Epithelial cell of proximal tubule (primary cell): ENCODE measurements at regions not wholly inside any gene's neighbourhood (a gene's known extent, or its start where the extent isn't known, plus 50 kb on each side); places are given as distances from the start of the nearest gene placed in this dataset.
A peak's percentile ranks its signal among the peaks of the same experiment; 100 is the strongest.

Experiments used
- DNase-seq: peaks from one replicate; pipeline ENCODE4 v3.0.0-alpha.2; 2011; ENCODE audit warnings: low read depth
- H3K4me3 ChIP-seq: 2 replicates; pipeline ENCODE4 v1.5.1; 2011; ENCODE audit warnings: low read depth, mild to moderate bottlenecking, low read length
- TF ChIP-seq, protein P1 (sequence below): conservative IDR thresholded peaks from 2 replicates; pipeline ENCODE4 v1.5.1; 2012; ENCODE audit warnings: low read depth, mild to moderate bottlenecking, low read length

DNA sequence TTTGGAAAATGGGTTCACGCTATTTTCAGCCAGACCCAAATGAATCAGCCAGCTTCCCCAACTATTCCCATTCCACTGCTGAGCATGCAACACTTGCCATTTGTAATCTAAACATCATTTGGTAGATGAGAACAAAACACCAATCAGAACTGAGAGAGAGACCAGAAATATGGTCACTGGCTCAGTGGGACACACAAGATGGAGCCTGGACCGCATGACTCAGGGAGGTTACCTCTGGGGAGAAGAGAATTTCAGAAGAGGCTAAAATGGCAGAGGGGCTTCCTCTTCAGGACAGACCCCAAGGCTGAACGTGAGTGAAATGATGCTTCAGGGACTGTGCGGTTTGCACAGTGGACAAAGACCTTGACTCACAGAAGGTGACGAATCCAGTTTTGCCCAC, 126.6 kb downstream of the URB2 start:
- TF ChIP-seq, protein P1, sequence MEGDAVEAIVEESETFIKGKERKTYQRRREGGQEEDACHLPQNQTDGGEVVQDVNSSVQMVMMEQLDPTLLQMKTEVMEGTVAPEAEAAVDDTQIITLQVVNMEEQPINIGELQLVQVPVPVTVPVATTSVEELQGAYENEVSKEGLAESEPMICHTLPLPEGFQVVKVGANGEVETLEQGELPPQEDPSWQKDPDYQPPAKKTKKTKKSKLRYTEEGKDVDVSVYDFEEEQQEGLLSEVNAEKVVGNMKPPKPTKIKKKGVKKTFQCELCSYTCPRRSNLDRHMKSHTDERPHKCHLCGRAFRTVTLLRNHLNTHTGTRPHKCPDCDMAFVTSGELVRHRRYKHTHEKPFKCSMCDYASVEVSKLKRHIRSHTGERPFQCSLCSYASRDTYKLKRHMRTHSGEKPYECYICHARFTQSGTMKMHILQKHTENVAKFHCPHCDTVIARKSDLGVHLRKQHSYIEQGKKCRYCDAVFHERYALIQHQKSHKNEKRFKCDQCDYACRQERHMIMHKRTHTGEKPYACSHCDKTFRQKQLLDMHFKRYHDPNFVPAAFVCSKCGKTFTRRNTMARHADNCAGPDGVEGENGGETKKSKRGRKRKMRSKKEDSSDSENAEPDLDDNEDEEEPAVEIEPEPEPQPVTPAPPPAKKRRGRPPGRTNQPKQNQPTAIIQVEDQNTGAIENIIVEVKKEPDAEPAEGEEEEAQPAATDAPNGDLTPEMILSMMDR: no peak
- no peak overlapping the region for H3K4me3 ChIP-seq
- no peak for DNase-seq

DNA sequence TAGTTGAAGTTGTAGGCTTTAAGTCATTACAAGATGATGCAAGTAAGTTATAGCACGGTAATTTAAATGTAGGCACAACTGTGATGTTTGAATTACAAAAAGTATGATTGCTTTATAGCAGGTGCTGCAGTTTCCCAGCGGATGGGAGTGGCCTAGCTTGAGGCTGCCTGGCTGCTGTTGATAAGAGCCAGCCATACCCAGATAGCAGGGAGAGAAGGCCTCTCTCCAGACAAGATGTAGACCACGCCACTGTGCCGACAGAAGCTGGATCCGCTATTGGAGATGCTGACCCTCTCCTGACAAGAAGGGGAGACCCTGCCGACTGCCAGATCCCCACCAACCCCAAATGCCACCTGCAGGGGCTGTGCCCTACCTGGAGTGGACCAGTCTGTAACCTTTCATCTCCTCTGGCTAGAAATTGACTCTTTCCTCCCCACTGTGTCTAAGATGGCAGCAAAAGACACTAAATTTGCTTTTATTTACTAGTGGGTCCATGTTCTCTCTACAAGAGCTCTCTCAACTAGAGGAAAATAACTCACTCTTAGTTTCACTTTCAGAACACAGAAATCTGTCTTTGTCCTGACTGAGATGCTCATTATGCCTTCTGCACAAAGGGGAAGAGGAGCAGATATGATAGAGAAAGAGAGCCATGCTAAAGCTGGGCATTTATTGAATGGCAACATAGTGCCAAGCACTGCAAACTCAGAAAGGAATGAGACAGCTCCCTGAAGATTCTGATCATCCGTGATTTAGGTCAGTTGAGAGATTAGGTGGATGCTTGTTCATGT, 127.9 kb downstream of the URB2 start:
- DNase-seq: no peak
- TF ChIP-seq, protein P1: no peak
- no peak overlapping the region for H3K4me3 ChIP-seq

DNA sequence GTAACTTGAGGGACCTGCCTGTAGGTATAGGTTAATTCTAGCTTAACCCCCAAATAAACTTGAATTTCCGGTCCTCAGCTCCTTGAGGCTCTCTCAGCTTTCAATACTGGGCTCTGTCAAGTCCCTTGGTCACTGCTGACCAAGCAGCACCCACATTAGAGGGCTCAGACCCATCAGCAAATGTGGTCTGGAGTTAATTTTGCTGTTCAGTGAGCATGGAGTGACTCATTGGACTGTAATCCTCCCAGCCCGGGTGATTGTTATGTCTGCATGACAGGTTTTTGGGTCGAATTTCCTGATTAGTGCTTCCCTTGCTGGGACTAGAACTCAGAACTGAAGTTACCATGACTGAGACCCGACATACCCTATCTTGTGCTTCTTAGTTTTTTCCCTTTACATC, 130.6 kb downstream of the URB2 start:
- TF ChIP-seq, protein P1: no peak
- peak; percentile 80 for DNase-seq
- H3K4me3 ChIP-seq: no peak overlapping the region

DNA sequence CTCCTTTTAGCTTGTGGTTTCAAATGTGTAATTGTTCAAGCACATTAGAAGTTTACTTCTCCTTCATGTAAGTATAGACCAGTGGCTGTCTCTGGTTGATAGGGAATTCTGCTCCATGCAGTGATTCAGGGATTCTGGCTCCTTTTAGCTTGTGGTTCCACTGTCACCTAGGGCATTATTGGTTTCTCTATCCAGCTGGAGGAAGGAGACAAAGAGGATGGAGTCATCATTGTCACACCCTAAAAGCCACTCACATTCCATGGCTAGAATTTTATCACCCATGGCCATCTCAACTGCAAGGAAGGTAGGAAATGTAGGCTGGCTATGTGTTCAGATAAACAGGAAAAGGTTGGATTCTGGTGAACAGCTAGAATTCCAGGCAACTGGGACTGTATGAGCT, 131.2 kb downstream of the URB2 start:
- no peak for DNase-seq
- no peak overlapping the region for H3K4me3 ChIP-seq
- TF ChIP-seq, protein P1: no peak

DNA sequence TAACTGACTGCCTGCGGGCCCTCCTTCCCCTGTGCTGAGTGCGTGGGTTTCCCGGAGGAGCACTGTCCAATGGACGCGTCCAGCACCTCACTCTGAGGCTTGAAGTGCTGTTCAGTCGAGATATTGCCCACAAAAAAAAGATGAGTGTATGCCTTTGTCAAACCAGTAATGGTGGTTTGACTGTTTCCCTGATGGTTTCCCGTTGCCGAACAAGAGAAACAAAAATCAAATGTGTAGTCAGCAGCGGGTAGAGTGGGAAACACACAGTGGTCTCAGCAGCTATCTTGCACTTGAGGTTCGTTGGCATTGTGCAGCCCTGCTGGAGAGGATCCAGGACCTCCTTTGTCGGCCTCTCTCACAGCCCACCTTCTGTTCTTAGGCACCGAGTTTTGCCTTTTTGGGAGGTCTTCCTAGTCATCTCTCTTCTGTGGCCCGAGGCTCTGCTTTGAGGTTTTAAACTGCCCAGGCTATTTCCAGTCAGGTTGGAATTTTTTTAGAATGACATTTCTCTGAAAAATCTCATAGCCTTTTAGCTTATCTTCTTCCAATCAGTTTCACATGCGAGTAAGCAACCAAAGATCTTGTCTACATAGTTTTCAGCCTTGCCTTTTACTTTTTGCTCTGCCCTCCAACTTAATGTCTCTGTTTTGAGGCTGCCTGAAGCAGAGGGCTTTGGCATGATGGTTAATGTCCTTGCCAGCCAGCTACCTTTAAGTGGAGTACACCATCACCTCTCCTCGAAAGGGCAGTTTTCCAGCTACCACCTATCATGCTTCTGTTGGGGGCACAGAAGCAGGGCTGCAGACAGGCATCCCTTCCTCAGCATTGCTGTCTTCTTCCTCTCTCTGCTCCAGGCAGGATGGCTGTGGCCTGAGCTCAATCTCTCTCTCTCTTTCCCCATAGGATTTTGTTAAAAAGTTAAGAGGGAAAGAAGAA, 132.3 kb downstream of the URB2 start:
- DNase-seq: no peak
- TF ChIP-seq, protein P1: no peak
- no peak overlapping the region for H3K4me3 ChIP-seq

DNA sequence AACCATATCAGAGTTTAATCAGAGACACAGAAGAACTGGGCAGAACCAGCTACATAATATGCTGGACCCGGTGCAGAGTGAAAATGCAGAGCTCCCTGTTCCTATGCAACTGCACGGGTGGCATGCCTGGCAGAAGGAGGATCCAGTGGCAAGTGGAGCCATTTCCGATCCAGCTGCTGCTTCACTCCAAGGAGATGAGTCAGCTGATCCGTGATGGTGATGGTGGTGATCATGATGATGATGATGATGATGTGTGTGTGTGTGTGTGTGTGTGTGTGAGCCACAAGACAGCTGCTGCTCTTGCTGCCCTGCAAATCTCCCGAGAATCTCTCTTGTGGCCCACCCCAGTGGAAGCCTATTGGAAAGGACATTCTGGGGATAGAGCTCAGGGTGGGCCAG, 133.0 kb downstream of the URB2 start:
- no peak for DNase-seq
- TF ChIP-seq, protein P1: no peak
- no peak overlapping the region for H3K4me3 ChIP-seq
